ENCODE measurements at regions not wholly inside any gene's neighbourhood (a gene's known extent, or its start where the extent isn't known, plus 50 kb on each side); places are given as distances from the start of the nearest gene placed in this dataset.

GRCh38 chr2:104736026-104736425, 117.9 kb upstream of the POU3F3 start:
- no peaks in the 10 kb centered on the region for H3K36me3 ChIP-seq (ENCODE audit: control insufficient read depth in 2 of 2, insufficient read depth in 2 of 2, low read length in 2 of 2)
- H3K27me3 ChIP-seq (ENCODE audit: control insufficient read depth in 1 of 2, insufficient read depth in 2 of 2, low read length in 2 of 2) = peaks cover 0 to 2% of the 10 kb centered on the region in 2 donors
- no peak overlapping the region for H3K9ac ChIP-seq (ENCODE audit: low read length in 2 of 2)

GRCh38 chr2:104741860-104742259, 112.1 kb upstream of the POU3F3 start:
- no peak overlapping the region for H3K27ac ChIP-seq (ENCODE audit: low read length)
- no peak overlapping the region for H3K9ac ChIP-seq (ENCODE audit: low read length in 2 of 2)
- H3K36me3 ChIP-seq (ENCODE audit: control insufficient read depth in 2 of 2, insufficient read depth in 2 of 2, low read length in 2 of 2) = no peaks in the 10 kb centered on the region
- H3K27me3 ChIP-seq (ENCODE audit: control insufficient read depth in 1 of 2, insufficient read depth in 2 of 2, low read length in 2 of 2) = no peaks in the 10 kb centered on the region
- peaks cover 0 to 3% of the 10 kb centered on the region in 2 donors for H3K9me3 ChIP-seq (ENCODE audit: control insufficient read depth in 2 of 2, low read length in 2 of 2)
- no peaks in the 10 kb centered on the region for H3K4me1 ChIP-seq (ENCODE audit: control insufficient read depth, insufficient read depth, low read length)
- H3K4me3 ChIP-seq (ENCODE audit: low read length in 2 of 2) = no peak overlapping the region

More at GRCh38 chr2:104736026-104736425, 117.9 kb upstream of the POU3F3 start:
- Histone ChIP-seq H3K4me3 (ENCODE audit: low read length in 2 of 2) (no peak overlapping the region), H3K4me1 (ENCODE audit: control insufficient read depth, insufficient read depth, low read length) (no peaks in the 10 kb centered on the region), H3K9me3 (ENCODE audit: control insufficient read depth in 2 of 2, low read length in 2 of 2) (peaks cover under 1 to 5% of the 10 kb centered on the region in 2 donors), H3K27ac (ENCODE audit: low read length) (no peak overlapping the region)

- H3K9me3 ChIP-seq (ENCODE audit: control insufficient read depth in 2 of 2, low read length in 2 of 2) = peaks cover 0 to 3% of the 10 kb centered on the region in 2 donors
- no peak overlapping the region for H3K27ac ChIP-seq (ENCODE audit: low read length)
- no peaks in the 10 kb centered on the region for H3K4me1 ChIP-seq (ENCODE audit: control insufficient read depth, insufficient read depth, low read length)
- no peaks in the 10 kb centered on the region for H3K27me3 ChIP-seq (ENCODE audit: control insufficient read depth in 1 of 2, insufficient read depth in 2 of 2, low read length in 2 of 2)
- no peak overlapping the region for H3K4me3 ChIP-seq (ENCODE audit: low read length in 2 of 2)
- H3K36me3 ChIP-seq (ENCODE audit: control insufficient read depth in 2 of 2, insufficient read depth in 2 of 2, low read length in 2 of 2) = no peaks in the 10 kb centered on the region
- H3K9ac ChIP-seq (ENCODE audit: low read length in 2 of 2) = no peak overlapping the region
These were observed 109.4 kb upstream of the POU3F3 start for GRCh38 chr2:104744537-104744936.

- no peak overlapping the region for H3K27ac ChIP-seq (ENCODE audit: low read length)
- H3K4me1 ChIP-seq (ENCODE audit: control insufficient read depth, insufficient read depth, low read length) = no peaks in the 10 kb centered on the region
- no peak overlapping the region for H3K4me3 ChIP-seq (ENCODE audit: low read length in 2 of 2)
These were observed 108.1 kb upstream of the POU3F3 start for GRCh38 chr2:104745846-104746245.

GRCh38 chr2:104746299-104746698, 107.6 kb upstream of the POU3F3 start:
- H3K27ac ChIP-seq (ENCODE audit: low read length) = no peak overlapping the region
- no peaks in the 10 kb centered on the region for H3K27me3 ChIP-seq (ENCODE audit: control insufficient read depth in 1 of 2, insufficient read depth in 2 of 2, low read length in 2 of 2)

More at GRCh38 chr2:104745846-104746245, 108.1 kb upstream of the POU3F3 start:
- peaks cover 0 to 3% of the 10 kb centered on the region in 2 donors for H3K9me3 ChIP-seq (ENCODE audit: control insufficient read depth in 2 of 2, low read length in 2 of 2)
- H3K36me3 ChIP-seq (ENCODE audit: control insufficient read depth in 2 of 2, insufficient read depth in 2 of 2, low read length in 2 of 2) = no peaks in the 10 kb centered on the region
- no peak overlapping the region for H3K9ac ChIP-seq (ENCODE audit: low read length in 2 of 2)
- no peaks in the 10 kb centered on the region for H3K27me3 ChIP-seq (ENCODE audit: control insufficient read depth in 1 of 2, insufficient read depth in 2 of 2, low read length in 2 of 2)

GRCh38 chr2:104746858-104747257, 107.1 kb upstream of the POU3F3 start:
- Histone ChIP-seq H3K27me3 (ENCODE audit: control insufficient read depth in 1 of 2, insufficient read depth in 2 of 2, low read length in 2 of 2) (no peaks in the 10 kb centered on the region), H3K9ac (ENCODE audit: low read length in 2 of 2) (no peak overlapping the region), H3K9me3 (ENCODE audit: control insufficient read depth in 2 of 2, low read length in 2 of 2) (peaks cover 0 to 3% of the 10 kb centered on the region in 2 donors), H3K27ac (ENCODE audit: low read length) (no peak overlapping the region), H3K36me3 (ENCODE audit: control insufficient read depth in 2 of 2, insufficient read depth in 2 of 2, low read length in 2 of 2) (no peaks in the 10 kb centered on the region), H3K4me3 (ENCODE audit: low read length in 2 of 2) (no peak overlapping the region), H3K4me1 (ENCODE audit: control insufficient read depth, insufficient read depth, low read length) (no peaks in the 10 kb centered on the region)

More at GRCh38 chr2:104746299-104746698, 107.6 kb upstream of the POU3F3 start:
- no peaks in the 10 kb centered on the region for H3K4me1 ChIP-seq (ENCODE audit: control insufficient read depth, insufficient read depth, low read length)
- no peak overlapping the region for H3K4me3 ChIP-seq (ENCODE audit: low read length in 2 of 2)
- peaks cover 0 to 3% of the 10 kb centered on the region in 2 donors for H3K9me3 ChIP-seq (ENCODE audit: control insufficient read depth in 2 of 2, low read length in 2 of 2)
- H3K9ac ChIP-seq (ENCODE audit: low read length in 2 of 2) = no peak overlapping the region
- no peaks in the 10 kb centered on the region for H3K36me3 ChIP-seq (ENCODE audit: control insufficient read depth in 2 of 2, insufficient read depth in 2 of 2, low read length in 2 of 2)

- H3K27ac ChIP-seq (ENCODE audit: low read length) = no peak overlapping the region
- no peaks in the 10 kb centered on the region for H3K36me3 ChIP-seq (ENCODE audit: control insufficient read depth in 2 of 2, insufficient read depth in 2 of 2, low read length in 2 of 2)
- H3K9me3 ChIP-seq (ENCODE audit: control insufficient read depth in 2 of 2, low read length in 2 of 2) = no peaks in the 10 kb centered on the region
- H3K4me3 ChIP-seq (ENCODE audit: low read length in 2 of 2) = no peak overlapping the region
- no peak overlapping the region for H3K9ac ChIP-seq (ENCODE audit: low read length in 2 of 2)
- H3K4me1 ChIP-seq (ENCODE audit: control insufficient read depth, insufficient read depth, low read length) = no peaks in the 10 kb centered on the region
- peaks cover 0 to under 1% of the 10 kb centered on the region in 2 donors for H3K27me3 ChIP-seq (ENCODE audit: control insufficient read depth in 1 of 2, insufficient read depth in 2 of 2, low read length in 2 of 2)
These were observed 104.0 kb upstream of the POU3F3 start for GRCh38 chr2:104749856-104750460.

GRCh38 chr2:104752504-104752903, 101.4 kb upstream of the POU3F3 start:
- no peak overlapping the region for H3K4me3 ChIP-seq (ENCODE audit: low read length in 2 of 2)
- H3K4me1 ChIP-seq (ENCODE audit: control insufficient read depth, insufficient read depth, low read length) = no peaks in the 10 kb centered on the region
- H3K36me3 ChIP-seq (ENCODE audit: control insufficient read depth in 2 of 2, insufficient read depth in 2 of 2, low read length in 2 of 2) = no peaks in the 10 kb centered on the region
- H3K27ac ChIP-seq (ENCODE audit: low read length) = no peak overlapping the region
- H3K27me3 ChIP-seq (ENCODE audit: control insufficient read depth in 1 of 2, insufficient read depth in 2 of 2, low read length in 2 of 2) = peaks cover 0 to 3% of the 10 kb centered on the region in 2 donors
- H3K9ac ChIP-seq (ENCODE audit: low read length in 2 of 2) = no peak overlapping the region
- no peaks in the 10 kb centered on the region for H3K9me3 ChIP-seq (ENCODE audit: control insufficient read depth in 2 of 2, low read length in 2 of 2)

- Histone ChIP-seq H3K27me3 (ENCODE audit: control insufficient read depth in 1 of 2, insufficient read depth in 2 of 2, low read length in 2 of 2) (peaks cover 0 to 3% of the 10 kb centered on the region in 2 donors), H3K36me3 (ENCODE audit: control insufficient read depth in 2 of 2, insufficient read depth in 2 of 2, low read length in 2 of 2) (no peaks in the 10 kb centered on the region), H3K27ac (ENCODE audit: low read length) (no peak overlapping the region), H3K4me1 (ENCODE audit: control insufficient read depth, insufficient read depth, low read length) (no peaks in the 10 kb centered on the region), H3K9me3 (ENCODE audit: control insufficient read depth in 2 of 2, low read length in 2 of 2) (no peaks in the 10 kb centered on the region), H3K9ac (ENCODE audit: low read length in 2 of 2) (no peak overlapping the region), H3K4me3 (ENCODE audit: low read length in 2 of 2) (no peak overlapping the region)
These were observed 98.7 kb upstream of the POU3F3 start for GRCh38 chr2:104755026-104755878.

GRCh38 chr2:104756118-104756517, 97.8 kb upstream of the POU3F3 start:
- H3K4me3 ChIP-seq (ENCODE audit: low read length in 2 of 2) = no peak overlapping the region
- H3K36me3 ChIP-seq (ENCODE audit: control insufficient read depth in 2 of 2, insufficient read depth in 2 of 2, low read length in 2 of 2) = no peaks in the 10 kb centered on the region
- peaks cover 0 to 3% of the 10 kb centered on the region in 2 donors for H3K27me3 ChIP-seq (ENCODE audit: control insufficient read depth in 1 of 2, insufficient read depth in 2 of 2, low read length in 2 of 2)
- H3K4me1 ChIP-seq (ENCODE audit: control insufficient read depth, insufficient read depth, low read length) = no peaks in the 10 kb centered on the region
- H3K9me3 ChIP-seq (ENCODE audit: control insufficient read depth in 2 of 2, low read length in 2 of 2) = no peaks in the 10 kb centered on the region
- H3K27ac ChIP-seq (ENCODE audit: low read length) = no peak overlapping the region
- no peak overlapping the region for H3K9ac ChIP-seq (ENCODE audit: low read length in 2 of 2)

GRCh38 chr2:104757056-104757455, 96.9 kb upstream of the POU3F3 start:
- Histone ChIP-seq H3K27ac (ENCODE audit: low read length) (no peak overlapping the region), H3K4me1 (ENCODE audit: control insufficient read depth, insufficient read depth, low read length) (no peaks in the 10 kb centered on the region), H3K9me3 (ENCODE audit: control insufficient read depth in 2 of 2, low read length in 2 of 2) (peaks cover 0 to under 1% of the 10 kb centered on the region in 2 donors), H3K9ac (ENCODE audit: low read length in 2 of 2) (no peak overlapping the region), H3K27me3 (ENCODE audit: control insufficient read depth in 1 of 2, insufficient read depth in 2 of 2, low read length in 2 of 2) (peaks cover 0 to 3% of the 10 kb centered on the region in 2 donors), H3K36me3 (ENCODE audit: control insufficient read depth in 2 of 2, insufficient read depth in 2 of 2, low read length in 2 of 2) (no peaks in the 10 kb centered on the region), H3K4me3 (ENCODE audit: low read length in 2 of 2) (no peak overlapping the region)
